HCEC 1CT (cell line): ENCODE measurements at regions not wholly inside any gene's neighbourhood (a gene's known extent, or its start where the extent isn't known, plus 50 kb on each side); places are given as distances from the start of the nearest gene placed in this dataset.

Experiments used
- DNase-seq: peaks from one replicate; pipeline ENCODE4 v3.0.0-alpha.2; 2017

DNA sequence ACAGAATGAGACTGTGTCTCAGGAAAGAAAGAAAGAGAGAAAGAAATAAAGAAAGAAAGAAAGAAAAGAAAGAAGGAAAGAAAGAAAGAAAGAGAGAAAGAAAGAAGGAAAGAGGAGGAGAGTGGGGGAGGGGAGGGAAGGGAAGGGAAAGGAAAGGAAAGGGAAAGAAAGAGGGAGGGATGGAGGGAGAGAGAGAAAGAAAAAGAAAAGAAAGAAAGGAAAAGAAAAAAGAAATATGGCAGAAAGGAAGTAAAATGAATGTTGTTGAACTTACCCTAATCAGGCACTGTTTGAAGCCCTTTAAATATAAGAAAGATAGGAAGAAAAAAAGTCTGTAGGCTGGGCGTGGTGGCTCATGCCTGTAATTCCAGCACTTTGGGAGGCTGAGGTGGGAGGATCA is 276.1 kb downstream of the INSC start:
- no peak for DNase-seq

DNA sequence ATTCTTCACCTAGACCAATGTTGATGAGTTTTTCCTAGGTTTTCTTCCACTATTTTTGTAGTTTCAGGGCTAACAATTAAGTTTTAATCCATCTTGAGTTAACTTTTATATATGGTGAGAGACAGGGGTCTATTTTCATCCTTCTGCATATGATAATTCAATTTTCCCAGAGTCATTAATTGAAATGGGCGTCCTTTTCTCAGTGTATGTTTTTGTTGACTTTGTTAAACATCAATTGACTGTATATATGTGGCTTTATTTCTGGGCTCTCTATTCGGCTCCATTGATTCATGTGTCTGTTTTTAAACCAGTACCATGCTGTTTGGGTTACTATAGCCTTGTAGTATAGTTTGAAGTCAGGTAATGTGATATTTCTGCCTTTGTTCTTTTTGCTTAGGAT is 282.1 kb downstream of the INSC start:
- no peak for DNase-seq

DNA sequence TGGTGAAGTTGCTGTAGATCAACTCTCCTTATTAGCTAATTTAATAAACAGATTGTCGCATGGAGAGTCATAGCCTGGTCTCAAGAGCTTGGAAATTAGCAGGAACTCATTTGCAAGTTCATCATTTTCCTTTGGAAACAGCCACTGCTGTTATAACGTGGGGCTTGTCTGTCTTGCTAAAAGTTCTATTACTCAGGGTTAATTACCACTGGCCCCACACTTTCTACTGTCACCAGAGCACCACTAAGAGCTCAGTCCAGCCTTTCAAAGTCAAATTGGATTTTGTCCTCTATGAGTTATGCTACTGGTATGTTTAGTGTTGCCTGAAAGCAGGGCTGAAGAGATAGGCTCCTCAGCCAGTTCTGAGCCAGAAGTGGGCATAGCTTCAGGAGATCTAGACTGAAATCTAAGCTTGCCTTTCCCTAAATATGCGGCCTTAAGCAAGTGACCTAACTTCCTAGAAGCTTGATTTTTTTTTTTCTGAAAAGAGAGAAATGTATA is 292.2 kb downstream of the INSC start:
- DNase-seq: no peak

DNA sequence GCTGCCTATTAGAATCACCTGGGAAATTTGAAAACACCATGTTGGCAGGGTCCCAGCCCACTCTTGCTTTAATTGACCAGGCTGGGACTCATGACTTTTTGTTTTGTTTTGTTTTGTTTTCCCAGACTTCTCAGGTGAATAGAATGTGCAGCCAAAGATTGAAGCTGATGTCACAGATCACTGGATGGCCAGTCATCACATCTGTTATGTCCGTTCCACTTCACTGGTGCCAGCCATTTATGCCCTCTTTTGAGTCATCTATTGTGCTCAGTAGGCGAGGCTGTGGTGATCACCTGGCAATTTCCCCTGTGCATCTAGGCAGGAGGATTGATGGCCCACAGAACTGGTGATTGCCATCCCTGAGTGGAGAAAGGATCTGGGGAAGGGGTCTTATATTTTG is 297.3 kb downstream of the INSC start:
- no peak for DNase-seq

DNA sequence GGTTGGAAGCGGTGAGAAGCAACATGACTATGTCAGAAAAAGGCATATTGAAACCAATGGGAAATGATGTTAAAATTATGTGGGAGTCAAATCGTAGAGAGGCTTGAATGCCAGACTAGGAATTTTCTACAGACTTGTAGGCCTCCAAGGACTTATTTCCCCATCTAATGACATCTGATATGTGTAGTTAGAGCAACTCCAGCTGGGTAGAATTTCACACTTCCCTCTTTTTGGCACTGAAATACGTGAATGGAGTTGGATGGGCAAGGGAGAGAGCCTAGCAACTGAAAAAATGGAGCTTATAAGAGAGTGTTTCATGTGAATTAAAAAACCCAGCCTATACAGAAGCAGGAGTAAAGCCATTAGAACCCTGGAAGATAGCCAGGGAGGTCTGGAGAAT is 304.2 kb downstream of the INSC start:
- DNase-seq: no peak

DNA sequence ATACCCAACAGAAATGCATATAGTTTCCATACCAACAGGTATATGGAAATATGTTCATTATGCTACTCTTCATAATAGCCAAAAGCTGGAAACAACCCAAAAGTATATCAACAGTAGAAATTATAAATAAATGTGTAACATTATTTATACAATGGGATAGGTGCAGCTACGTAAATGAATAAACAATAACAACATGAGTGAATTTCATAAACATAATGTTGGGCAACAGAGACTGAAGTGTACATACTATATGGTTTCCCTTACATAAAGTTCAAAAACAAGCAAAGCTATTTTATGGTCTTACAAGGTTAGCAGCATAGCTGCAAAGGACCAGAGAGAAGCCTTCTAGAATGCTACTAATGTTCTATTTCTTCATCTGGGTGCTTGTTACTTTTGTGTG is 305.0 kb downstream of the INSC start:
- DNase-seq: no peak

DNA sequence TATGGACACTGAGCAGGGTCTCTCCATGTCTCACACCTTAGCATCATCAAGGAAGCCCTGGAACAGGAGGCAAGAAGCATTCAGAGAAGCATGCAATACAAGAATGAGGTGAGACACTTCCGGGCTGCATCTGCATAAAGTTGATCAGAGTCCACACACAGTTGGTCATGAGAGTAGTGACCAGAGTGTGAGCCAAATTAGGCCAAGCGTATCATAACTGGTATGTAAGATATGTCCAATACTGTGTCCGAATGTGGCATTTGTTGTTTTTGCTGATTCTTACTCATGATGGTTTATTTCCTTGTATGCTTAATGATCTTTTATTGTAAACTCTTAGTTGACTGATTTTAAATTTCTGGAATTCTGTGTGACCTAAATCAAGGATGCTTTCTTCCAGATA is 315.7 kb downstream of the INSC start:
- DNase-seq: no peak

DNA sequence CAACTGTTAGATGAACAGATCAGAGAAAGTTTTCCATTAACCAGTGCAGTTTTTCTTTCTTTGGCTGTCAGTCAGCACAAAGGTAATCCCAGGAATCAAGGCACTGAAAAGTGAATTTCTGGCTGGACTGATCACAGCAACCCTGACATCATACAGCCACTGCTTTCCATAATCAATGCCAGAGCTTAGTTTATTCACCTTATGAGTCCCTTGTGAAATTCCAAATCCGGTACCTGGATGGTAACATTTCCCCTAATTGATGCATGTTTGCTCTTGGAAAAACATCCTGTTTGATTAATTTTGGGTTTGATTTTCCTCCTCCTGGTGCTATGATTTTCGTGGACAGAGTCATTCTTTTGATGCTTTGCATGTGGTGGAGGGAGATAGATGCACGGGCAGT is 319.8 kb downstream of the INSC start:
- no peak for DNase-seq

DNA sequence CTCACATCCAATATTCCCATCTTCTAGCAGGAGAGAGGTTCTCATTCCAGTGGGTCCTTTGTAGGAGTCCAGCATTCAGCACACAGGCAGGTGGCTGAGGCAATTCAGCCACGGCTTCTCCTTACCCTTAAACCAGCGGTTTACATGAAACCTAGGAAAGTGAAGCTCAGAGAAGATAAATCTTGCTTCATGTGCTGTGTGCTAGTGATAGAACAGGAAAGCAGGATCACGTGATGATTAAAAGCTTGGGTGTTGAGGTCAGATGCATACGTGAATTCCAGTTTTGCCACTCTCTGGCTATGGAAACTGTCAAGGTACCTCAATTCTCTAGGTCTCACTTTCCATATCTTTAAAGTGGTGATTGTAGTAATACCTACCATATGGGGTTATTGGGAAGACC is 331.6 kb downstream of the INSC start:
- no peak for DNase-seq

DNA sequence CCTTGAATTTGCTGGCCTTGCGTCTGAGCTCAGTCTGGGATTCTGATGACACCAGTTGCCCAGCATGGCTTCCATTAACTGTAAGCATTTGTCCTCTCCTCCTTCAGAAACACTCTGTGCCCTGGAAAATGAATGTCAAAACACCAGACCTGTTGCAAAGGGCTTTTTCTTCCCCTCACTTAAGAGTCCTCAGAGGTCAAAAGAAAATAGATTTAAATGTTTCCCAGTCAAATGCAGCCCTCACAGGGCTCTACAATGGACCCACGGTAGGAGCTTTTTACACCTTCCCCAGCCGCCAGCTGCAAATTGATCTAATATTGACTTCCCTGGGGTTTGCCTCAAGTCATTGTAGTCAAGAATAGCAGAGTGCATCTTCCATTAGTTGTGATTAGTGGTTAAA is 332.2 kb downstream of the INSC start:
- no peak for DNase-seq

DNA sequence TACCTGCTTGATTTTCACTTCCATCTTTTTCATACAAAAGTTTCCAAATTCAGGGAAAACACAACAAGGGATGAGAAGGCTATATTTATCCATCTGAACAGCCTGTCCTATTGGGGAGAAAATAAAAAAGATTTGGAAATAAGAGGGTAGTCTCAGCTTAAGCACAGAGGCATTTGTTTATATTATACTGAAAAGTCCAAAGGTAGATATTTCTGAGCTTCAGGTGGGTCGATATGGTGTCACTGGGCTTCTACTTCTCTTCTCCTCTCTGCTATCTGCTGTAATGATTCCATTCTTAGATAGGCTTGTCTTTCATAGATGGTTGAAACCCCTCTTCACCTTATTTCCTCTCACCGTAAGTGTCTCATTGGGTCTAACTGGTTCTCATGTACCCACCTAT is 337.0 kb downstream of the INSC start:
- no peak for DNase-seq

DNA sequence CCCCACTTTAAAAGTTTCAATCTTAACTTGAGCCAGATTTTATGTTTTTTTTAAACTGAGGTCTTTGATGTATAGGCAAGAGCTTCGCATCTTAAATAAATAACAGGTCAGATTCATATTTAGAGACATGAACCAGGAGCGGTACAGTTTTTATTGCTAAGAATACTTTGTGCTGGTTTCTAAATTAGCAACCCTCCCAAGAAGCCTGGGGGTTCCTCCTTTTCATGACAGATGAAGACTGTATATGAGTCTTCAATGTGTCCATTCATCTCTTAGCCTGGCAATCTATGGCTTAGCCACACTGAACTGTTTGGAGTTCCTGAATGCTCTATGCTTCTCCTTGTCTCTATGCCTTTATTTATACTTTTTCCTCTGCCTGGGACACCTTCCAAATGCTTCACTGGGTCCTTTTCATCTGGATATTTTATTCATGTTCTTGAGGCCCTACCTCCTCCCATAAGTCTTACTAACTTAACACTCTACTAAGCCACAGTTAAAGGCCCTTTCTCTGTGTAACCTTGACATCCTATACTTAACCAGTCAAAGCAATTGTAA is 338.6 kb downstream of the INSC start:
- DNase-seq: no peak

DNA sequence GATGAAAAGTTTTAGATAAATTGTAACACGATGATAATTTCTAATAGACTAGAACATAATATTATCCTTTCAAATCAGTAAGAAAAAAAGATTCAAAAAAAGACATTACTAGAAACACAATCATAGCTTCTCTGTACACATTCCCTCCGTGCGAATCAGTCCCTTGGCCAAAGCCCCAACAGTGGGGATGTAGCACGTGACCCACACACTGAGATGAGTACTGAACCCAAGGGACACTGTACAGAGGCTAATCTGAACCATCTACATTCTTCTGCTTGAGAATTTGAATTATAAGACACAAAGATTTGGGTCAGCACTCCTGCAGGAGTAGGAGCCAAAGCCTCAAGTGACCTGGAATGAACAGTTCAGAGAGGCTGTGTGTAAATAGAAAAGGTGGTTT is 353.7 kb downstream of the INSC start:
- DNase-seq: no peak

DNA sequence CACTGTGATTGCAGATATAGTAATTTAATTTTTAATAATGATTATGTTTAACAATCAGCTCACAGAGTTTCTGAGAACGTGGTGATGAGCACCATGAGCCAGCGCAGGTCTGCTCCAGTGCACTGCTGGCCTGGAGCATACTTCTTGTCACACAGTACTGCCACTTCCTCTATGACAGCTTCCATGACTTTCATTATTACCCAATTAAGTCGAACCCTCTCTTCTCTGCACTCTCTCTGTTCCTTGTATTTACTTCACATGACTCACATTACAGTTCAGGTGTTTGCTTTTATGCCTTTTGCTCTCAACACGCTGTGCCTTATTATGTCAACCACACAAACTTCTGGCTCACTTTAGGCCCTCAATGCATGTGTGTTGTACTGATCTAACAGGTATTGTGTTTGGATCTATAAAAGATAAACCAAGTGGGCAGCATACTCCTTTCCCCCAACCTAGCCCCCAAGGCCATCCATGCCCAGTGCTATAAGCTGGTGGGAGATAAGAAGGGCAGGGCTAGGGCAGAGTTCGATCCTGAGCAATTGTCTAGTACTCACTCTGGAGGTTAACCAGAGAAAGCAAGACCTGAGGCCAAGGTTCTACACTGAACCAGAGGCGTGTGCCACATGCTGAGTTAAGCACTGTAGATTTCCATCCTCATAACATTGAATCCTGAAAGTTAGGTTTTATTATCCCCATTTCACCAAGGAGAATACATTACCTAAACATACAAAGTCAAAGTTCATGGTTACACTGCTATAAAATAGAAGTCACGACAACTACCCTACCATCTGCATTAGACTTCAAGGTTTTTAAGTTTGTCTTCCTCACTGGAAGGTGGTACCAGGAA is 356.5 kb downstream of the INSC start:
- DNase-seq: no peak

DNA sequence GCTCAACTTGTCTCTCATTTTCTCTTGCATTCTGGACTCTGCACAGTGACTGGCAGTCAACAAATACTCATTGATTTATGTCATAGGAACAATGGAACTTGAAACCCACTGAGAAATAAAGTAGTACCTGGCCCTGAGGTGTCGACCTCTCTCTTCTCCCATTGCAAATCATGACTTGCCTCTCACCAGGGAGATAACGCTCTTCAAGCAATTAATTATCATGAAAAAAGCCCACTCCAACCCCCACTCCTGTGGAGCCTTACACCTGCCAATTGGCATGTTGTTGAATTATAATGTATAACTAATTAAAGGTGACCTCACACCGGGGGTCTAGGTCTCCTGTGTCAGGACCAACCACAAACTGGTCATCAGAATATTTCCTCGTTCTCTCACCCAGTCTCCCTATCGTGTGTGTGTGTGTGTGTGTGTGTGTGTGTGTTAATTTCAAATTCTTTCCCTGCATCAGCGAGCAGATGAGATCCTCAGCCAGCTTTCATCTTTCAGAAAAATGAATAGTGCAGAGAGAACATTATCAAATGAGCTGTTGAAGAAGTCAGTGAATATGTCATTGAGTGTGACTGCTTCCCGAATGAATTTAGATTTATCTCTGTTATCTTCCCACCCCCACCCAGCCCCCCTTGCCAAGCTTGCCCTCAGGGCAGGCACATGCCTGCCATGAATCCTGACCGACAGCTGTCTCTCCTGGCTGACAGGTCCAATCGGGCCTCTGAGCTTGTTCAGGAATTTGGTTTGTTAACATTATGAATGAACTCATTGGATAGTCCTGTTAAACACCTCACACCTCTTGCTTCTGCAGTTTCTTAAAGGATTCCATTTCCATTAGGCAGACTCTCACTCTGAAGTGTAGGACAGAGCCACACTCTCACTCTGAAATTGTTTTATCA is 357.4 kb downstream of the INSC start:
- no peak for DNase-seq

DNA sequence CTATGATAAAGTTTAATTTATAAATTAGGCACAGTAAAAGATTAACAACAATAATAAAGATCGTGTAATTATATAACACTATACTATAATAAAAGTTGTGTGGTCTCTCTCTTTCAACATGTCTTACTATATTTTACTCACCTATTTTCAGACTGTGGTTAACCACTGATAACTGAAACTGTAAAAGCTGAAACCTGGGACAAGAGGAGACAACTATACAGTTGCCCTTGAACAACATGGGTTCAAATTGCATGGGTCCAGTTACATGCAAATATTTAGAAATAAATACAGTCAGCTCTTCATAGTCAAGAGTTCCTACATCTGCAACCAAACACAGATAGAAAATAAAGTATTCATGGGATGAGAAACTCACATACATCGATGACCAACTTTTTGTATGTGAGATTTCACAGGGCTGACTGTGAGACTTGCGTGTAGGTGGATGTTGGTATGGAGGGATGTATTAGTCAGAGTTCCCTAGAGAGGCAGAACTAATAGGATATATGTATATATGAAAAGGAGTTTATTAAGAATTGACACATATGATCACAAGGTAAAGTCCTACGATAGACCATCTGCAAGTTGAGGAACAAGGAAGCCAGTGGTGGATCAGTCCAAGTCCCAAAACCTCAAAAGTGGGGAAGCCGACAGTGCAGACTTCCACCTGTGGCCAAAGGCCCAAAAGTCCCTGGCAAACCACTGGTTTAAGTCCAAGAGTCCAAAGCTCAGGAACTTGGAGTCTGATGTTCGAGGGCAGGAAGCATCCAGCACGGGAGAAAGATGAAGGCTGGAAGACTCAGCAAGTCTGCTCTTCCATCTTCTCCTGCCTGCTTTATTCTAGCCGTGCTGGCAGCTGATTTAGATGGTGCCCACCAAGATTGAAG is 359.5 kb downstream of the INSC start:
- DNase-seq: no peak

DNA sequence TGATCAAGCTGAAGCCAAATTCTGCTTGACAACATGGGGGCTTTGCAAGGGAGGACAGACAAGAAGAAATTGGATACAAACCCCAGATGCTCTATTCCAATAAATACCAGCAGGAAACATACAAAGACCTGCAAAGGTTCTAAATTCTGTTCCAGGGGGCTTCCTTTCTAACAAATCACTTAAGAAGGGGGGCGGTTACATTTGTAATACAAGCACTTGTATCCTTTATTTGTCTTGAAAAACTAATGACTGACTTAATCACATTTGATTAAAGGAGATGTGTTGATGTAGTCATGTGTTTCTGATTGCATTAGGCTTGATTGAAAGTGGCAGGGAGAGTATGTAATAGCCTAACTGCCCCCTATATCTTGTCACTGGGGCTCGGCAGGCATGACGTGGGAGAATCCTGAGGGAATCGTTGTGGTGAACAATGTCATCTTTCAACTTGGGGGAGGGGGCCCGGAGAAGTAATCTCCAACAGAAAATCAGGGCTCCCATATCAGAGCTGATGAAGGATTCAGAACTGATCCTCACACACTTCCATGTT is 361.7 kb downstream of the INSC start:
- DNase-seq: no peak

DNA sequence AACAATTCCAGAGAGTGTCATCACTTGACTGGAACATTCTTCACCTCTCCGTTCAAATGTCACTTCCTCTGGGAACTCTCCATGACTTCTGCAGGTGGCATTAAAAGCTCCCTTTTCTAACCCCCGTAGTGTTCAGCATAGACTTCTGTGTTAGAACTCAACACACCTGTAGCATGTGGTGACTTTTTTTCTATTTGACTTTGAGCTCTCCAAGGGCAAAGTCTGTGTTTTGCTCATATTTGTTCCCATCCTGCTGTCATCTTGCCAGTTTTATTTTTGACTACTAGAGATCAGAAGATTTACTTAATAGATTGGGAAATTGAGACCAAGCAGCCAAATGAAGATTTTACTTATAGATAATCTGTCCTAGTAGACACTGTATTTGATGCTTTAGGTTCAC is 367.1 kb downstream of the INSC start:
- DNase-seq: no peak

DNA sequence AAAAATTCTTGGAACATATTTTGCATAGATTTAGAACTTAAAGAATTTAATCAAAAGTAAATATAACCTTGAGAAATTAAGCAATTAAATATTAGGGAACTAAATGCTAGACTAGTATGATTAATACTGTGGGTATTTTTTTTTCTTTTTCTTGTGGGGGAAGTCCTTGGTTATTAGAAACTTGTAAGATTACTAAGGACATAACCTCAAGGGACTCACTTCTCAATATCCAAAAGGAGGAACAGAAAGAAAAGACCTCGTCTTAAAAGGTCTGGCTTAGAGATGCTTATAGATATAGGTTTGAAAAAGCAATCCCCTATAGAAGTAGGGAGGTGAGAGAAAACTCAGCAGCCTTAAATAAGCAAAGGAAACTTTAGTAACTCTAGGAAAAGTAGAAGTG is 368.5 kb downstream of the INSC start:
- DNase-seq: no peak

DNA sequence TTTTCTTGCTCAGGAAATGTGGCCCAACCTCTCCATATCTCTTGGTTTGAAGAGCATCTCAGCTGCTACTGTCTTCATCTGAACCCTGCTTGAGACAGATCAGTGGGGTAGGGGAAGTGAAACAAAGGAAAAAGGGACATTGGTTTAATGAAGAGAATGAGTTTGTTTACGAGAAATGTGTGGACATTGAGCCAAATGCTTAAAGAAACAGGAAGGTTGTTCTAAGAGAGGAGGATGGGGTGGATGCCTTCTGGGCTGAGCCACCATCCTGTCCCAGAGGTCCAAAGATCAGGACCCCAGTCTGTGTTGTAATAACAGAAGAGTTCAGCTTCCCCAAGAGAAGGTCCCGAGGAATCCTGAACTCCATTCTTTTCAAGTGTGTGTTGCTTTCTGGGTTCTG is 369.7 kb downstream of the INSC start:
- DNase-seq: no peak

DNA sequence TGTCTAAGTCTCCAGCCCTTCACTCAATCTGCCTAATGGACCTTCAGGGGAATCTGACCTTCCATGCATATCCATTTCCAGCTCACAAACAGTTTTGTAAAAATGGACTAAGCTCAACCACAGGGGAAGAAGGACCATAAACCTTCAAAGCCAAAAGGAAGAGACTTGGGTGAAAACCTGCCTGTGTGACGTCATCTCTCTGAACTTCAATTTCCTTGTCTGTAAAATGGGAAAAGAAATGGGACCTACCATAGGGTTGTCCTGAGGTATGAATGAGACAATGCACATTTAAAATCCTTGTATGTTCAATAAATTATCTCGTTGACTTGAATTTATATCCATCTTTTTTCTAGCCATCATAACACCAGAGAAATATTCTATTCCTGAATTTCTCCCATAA is 370.7 kb downstream of the INSC start:
- DNase-seq: no peak

DNA sequence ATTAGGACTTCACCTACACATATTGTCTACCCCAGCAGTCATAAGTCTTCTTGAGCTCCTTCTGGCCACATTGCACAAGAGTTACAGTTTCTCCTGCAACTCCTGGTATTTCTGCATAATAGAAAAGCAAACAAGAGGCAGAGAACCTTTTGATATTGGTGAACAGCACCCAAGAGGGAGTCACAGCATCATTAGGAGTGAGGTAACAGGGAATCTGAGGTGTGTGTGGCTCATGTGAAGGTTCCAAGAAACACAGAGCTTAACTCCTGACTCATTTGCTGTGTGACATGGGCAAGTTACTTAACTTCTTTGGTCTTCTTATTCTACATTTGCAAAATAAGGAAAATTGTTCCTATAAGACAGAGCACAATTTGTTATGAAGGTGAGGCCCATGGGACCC is 374.6 kb downstream of the INSC start:
- DNase-seq: no peak
